GM18951 (cell line): ENCODE measurements at regions not wholly inside any gene's neighbourhood (a gene's known extent, or its start where the extent isn't known, plus 50 kb on each side); places are given as distances from the start of the nearest gene placed in this dataset.

ENCODE experiments used
- POLR2A ChIP-seq: IDR thresholded peaks from 4 replicates; pipeline ENCODE4 v1.6.1; 2011; ENCODE audit warnings: mild to moderate bottlenecking; ENCODE audit not compliant: insufficient read length, insufficient read depth; ENCODE audit errors: extremely low read depth
- in situ Hi-C: fragments of 300-500 bp; cut with MboI; formaldehyde crosslinking; loops from one replicate; pipeline ENCODE4 v1.12.0; 2022; ENCODE audit warnings: low sequenced_read_pairs, mixed read lengths, inconsistent platforms; ENCODE audit not compliant: unreplicated experiment

DNA sequence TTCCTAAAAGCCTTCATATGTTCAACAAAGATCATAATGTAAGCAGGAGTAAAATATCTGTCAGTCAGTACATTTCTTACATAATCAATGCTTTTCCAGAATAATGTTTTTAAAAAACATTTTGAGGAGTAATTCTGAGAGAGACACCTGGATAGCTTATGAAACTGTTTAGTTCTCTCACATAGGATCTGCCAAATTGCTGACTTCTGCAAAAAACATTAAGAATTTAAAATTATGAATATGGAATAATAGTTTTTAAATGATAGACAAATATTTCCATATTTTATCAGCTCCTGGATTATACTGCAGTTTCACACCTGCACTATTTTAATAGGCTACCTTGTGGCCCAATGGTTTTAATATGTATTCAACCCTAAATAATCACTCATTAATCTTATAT is 142.7 kb upstream of the RUNX1 start:
- TF ChIP-seq POLR2A: no peak
- in situ Hi-C loops: no loop called here

GRCh38 chr21:35191128-35191527 is 142.0 kb upstream of the RUNX1 start:
- in situ Hi-C loops: no loop called here
- no peak for TF ChIP-seq POLR2A

- in situ Hi-C loops: no loop called here
- no peak for TF ChIP-seq POLR2A
Measured at GRCh38 chr21:35190201-35190701, 141.1 kb upstream of the RUNX1 start.

DNA sequence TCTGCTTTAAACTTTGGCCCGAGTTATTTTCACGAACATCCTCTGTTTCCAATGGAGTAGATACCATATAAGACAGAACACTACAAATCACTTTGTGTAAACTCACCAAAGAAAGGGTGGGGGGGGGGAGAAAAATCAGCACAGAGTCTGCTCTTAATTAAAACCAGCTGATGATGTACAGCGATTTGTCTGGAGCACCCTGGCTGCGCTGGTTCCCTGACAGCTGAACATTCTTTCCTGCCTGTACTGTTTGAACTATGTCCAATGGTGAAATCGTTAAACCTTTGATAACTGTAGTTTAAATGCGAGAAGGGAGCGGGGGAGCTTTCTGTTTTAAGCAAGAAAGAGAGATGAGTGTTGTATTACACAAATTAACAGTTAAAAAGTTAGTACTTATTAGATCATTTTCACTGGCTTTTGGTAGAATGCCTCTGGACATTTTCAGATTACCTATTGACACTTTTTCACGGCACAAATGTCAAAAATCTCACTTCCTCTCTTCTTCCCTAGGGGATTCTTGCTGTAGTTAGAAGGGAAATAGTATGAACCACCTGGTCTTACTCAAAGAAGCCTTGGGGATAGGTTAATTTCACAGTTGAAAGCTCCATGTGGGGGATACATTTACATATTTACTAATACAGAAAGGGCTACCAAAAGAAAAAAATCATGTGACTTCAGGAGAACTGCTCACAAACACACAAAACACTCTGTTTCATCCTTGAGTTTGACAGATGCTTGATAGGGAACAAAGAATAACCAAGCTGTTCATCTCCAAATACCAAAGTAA is 140.2 kb upstream of the RUNX1 start:
- in situ Hi-C loops: loop anchor here (10.0 kb wide), 1 partner anchor 124 kb away; no protein-coding TSS in a partner anchor
- TF ChIP-seq POLR2A: no peak

DNA sequence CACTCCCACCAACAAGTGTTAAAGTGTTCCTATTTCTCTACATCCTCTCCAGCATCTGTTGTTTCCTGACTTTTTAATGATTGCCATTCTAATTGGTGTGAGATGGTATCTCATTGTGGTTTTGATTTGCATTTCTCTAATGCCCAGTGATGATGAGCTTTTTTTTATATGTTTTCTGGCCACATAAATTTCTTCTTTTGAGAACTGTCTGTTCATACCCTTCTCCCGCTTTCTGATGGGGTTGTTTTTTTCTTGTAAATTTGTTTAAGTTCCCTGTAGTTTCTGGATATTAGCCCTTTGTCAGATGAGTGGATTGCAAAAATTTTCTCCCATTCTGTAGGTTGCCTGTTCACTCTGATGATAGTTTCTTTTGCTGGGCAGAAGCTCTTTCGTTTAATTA is 134.3 kb upstream of the RUNX1 start:
- in situ Hi-C loops: loop anchor here (10.0 kb wide), 1 partner anchor 119 kb away; no protein-coding TSS in a partner anchor

DNA sequence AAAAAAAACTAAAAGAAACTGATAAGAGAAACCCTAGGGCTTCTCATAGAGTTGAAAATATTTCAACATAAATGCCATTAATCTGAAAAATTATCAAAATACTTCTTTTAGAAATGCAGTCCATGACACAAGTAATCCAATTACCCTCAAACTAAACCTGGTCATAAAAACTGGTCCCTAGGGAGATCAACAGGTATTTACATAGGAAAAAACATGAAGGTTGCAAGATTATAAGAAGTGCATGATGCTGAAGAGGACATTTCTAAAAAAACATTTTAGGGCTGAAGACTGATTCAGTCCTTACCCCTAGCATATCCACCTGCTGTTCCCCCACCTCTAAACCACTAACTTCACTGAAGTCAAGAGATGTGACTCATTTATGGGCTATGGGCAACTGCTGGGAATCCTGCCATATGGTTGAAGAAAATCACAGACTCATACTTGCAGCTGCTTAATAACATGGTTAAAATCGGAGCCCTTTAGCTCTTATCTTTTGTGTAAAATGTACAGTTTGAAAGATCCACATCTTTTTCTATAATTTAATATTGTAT is 131.0 kb upstream of the RUNX1 start:
- no peak for TF ChIP-seq POLR2A
- in situ Hi-C loops: loop anchor here (10.0 kb wide), 1 partner anchor 115 kb away; no protein-coding TSS in a partner anchor

DNA sequence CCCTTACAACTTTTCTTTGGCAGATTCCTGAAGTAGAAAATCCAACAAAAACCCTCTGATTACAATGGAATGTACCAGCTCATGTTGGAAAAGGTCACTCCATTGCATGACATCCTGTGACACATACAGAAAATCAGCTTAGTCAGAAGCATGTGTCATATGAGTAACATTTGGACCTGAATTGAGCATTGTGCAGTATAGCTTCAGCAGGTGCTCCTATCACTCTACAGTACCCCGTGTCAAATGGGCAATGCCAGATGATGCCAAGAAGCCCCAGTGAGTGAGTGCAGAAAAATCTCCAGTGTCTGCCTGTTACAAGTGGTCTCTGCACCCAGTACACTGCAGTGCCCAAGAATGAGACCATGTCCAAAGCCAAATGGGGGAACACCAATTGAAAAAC is 129.7 kb upstream of the RUNX1 start:
- in situ Hi-C loops: no loop called here
- no peak for TF ChIP-seq POLR2A

- in situ Hi-C loops: no loop called here
- TF ChIP-seq POLR2A: no peak
Measured at GRCh38 chr21:35178098-35178497, 129.0 kb upstream of the RUNX1 start.

DNA sequence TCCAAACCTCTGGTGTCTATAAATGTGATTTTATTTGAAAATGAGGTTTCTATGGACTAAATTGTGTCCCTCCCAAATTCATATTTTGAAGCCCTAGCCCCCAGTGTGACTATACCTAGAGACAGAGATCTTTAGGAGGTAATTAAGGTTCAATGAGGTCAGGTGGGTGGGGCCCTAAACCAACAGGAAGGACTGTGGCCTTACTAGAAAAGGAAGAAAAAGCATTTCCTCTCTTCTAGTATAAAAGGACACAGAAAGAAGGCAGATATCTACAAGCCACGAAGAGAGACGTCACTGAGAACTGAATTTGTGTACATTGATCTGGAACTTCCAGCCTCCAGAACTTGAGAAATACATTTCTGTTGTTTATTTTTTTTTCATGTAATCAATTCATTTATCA is 123.1 kb upstream of the RUNX1 start:
- in situ Hi-C loops: no loop called here
- no peak for TF ChIP-seq POLR2A

DNA sequence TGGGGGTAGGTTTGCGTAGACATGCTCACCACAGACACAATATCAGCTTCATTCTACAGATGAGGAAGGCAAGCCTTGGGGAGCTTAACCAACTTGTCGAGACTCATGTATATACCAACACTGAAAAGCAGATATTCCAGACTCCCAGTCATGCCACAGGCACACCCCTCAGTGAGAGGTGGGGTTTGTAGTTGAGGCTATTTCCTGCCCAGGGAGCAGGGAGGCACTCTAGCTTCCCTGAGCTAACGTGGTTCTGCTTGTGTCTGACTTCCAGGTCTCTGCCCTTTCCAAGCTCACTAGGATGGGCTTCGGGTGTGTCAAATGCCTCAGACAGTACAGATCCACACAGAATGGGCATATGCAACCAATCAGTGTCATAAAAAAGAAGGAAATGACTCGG is 122.3 kb upstream of the RUNX1 start:
- TF ChIP-seq POLR2A: no peak
- in situ Hi-C loops: no loop called here

DNA sequence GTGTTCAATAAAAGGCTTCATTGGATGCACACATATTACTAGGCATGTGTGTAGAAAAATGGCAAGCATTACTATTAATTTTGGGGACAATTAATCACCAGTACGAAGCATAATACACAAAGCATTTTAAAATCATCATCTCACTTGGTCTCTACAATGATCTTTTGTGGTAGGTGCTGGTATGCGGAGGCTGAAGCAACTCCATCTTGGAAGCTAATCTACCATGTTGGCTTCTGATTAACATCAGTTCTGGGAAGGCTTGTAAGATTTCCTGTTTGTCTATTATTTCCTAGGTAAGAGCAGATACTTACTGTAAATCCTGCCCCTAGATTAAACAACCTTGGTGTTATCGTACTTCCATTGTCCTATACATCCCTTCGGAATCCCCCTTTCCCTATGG is 121.7 kb upstream of the RUNX1 start:
- TF ChIP-seq POLR2A: no peak
- in situ Hi-C loops: no loop called here

- no peak for TF ChIP-seq POLR2A
- in situ Hi-C loops: no loop called here
Measured at GRCh38 chr21:35170244-35170643, 121.1 kb upstream of the RUNX1 start.

- in situ Hi-C loops: no loop called here
- no peak for TF ChIP-seq POLR2A
Measured at GRCh38 chr21:35169574-35169973, 120.5 kb upstream of the RUNX1 start.

DNA sequence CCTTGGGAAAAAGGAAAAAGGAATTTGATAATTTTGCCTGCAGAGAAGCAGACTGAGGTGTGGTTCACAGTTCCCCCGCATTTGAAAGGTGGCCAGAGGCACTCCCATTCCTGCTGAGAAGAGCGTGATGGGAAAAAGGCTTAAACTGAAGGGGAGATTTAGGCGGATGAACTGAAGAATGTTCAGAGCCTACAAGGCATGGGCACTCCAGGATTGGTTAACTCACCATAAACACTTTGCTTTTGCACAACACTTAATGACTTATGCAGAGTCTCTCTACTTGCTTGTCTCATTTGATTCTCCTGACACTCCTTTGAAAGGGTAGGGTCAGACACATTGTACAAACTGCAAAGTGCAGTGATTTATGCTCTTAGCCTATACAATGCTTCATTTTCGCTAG is 119.6 kb upstream of the RUNX1 start:
- in situ Hi-C loops: no loop called here
- TF ChIP-seq POLR2A: no peak
